Breast epithelium (tissue), 3 donors: ENCODE measurements at regions not wholly inside any gene's neighbourhood (a gene's known extent, or its start where the extent isn't known, plus 50 kb on each side); places are given as distances from the start of the nearest gene placed in this dataset.

ENCODE experiments used
- POLR2A ChIP-seq: fragments of 450-650 bp; IDR thresholded peaks from one replicate; pipeline ENCODE4 v1.6.1; 2016; ENCODE audit warnings: antibody characterized with exemption, mild to moderate bottlenecking, moderate library complexity
- TF ChIP-seq, protein P1 (sequence below), 3 donors: fragments of 450-650 bp; IDR thresholded peaks; one replicate each; pipeline ENCODE4 v1.5.1; 2016 to 2017; ENCODE audit warnings: antibody characterized with exemption in 3 of 3, mild to moderate bottlenecking in 3 of 3, moderate library complexity in 3 of 3

DNA sequence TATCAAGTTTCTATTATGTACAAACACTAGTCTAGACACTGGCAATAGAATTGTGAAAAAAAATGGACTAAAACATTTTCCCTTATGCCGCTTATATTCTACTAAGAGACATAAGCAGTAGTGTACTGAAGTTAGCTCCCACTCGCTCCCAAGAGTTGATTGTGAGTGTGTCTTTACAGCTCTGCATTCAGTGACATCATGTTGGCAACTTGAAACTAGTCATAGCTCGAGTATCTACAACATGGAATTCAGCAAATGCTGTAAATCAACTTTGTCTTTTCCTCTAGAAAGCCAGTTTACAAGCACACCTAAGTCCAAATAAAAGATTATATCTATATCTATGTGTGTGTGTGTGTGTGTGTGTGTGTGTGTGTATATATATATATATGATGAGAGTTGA, 58.8 kb upstream of the MAGI2 start:
- TF ChIP-seq, protein P1, sequence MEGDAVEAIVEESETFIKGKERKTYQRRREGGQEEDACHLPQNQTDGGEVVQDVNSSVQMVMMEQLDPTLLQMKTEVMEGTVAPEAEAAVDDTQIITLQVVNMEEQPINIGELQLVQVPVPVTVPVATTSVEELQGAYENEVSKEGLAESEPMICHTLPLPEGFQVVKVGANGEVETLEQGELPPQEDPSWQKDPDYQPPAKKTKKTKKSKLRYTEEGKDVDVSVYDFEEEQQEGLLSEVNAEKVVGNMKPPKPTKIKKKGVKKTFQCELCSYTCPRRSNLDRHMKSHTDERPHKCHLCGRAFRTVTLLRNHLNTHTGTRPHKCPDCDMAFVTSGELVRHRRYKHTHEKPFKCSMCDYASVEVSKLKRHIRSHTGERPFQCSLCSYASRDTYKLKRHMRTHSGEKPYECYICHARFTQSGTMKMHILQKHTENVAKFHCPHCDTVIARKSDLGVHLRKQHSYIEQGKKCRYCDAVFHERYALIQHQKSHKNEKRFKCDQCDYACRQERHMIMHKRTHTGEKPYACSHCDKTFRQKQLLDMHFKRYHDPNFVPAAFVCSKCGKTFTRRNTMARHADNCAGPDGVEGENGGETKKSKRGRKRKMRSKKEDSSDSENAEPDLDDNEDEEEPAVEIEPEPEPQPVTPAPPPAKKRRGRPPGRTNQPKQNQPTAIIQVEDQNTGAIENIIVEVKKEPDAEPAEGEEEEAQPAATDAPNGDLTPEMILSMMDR (IDR thresholded peaks at IDR 0.05), result no peak
- no peak for TF ChIP-seq POLR2A
